PC-3 (cell line): ENCODE measurements at regions not wholly inside any gene's neighbourhood (a gene's known extent, or its start where the extent isn't known, plus 50 kb on each side); places are given as distances from the start of the nearest gene placed in this dataset.

ENCODE experiments used
- ATAC-seq: fragments of 200-7000 bp; cut with Tn5 transposase; 2 replicates; pipeline ENCODE4 v1.9.1; 2020; ENCODE audit warnings: mild to moderate bottlenecking, moderate library complexity
- BruUV-seq: library from RNA; stranded (reverse); fragments of 400-500 nt; replicated peaks from 2 replicates; lab custom pipeline; 2021; lab: Mats Ljungman, UMichigan
- CTCF ChIA-PET: fragments of 300-600 bp; sonication (Branson Sonifier 250); formaldehyde crosslinking; loops from one replicate; lab custom pipeline; 2022; ENCODE audit warnings: antibody characterized with exemption; lab: Charles Lee
- POLR2A ChIA-PET: fragments of 300-600 bp; sonication (Branson Sonifier 250); formaldehyde crosslinking; loops from one replicate; lab custom pipeline; 2022; ENCODE audit warnings: antibody characterized with exemption; ENCODE audit not compliant: unreplicated experiment; lab: Charles Lee
- DNase-seq: peaks from one replicate; pipeline ENCODE4 v3.0.0-alpha.2; 2015
- H2AFZ ChIP-seq: fragments of 300-600 bp; sonication (generic); 2 replicates; pipeline ENCODE4 v1.6.0; 2016; ENCODE audit warnings: antibody characterized with exemption, low read length
- H3F3A ChIP-seq: fragments of 300-600 bp; sonication (generic); one replicate; pipeline ENCODE4 v1.6.0; 2017; ENCODE audit warnings: antibody characterized with exemption, low read length, control low read depth, mild to moderate bottlenecking; ENCODE audit not compliant: unreplicated experiment
- H3K27ac ChIP-seq: fragments of 300-600 bp; sonication (generic); 2 replicates; pipeline ENCODE4 v1.5.1; 2016; ENCODE audit warnings: mild to moderate bottlenecking, low read length
- H3K27me3 ChIP-seq: fragments of 300-600 bp; sonication (generic); 2 replicates; pipeline ENCODE4 v1.6.1; 2016; ENCODE audit warnings: low read length, mixed read lengths
- H3K36me3 ChIP-seq: fragments of 300-600 bp; sonication (generic); 2 replicates; pipeline ENCODE4 v1.6.1; 2016; ENCODE audit warnings: low read depth, mixed run types, low read length, mixed read lengths
- H3K4me1 ChIP-seq: fragments of 300-600 bp; sonication (generic); 2 replicates; pipeline ENCODE4 v1.5.1; 2016; ENCODE audit warnings: low read length; ENCODE audit not compliant: insufficient read depth
- H3K4me2 ChIP-seq: fragments of 300-600 bp; sonication (generic); 2 replicates; pipeline ENCODE4 v1.6.0; 2016; ENCODE audit warnings: low read length
- H3K4me3 ChIP-seq: fragments of 300-600 bp; sonication (generic); 2 replicates; pipeline ENCODE4 v1.5.1; 2016; ENCODE audit warnings: mild to moderate bottlenecking, low read length, mixed read lengths
- H3K79me2 ChIP-seq: fragments of 300-600 bp; sonication (generic); 2 replicates; pipeline ENCODE4 v1.6.1; 2017; ENCODE audit warnings: low read length, mixed read lengths
- H3K9ac ChIP-seq: fragments of 300-600 bp; sonication (generic); 2 replicates; pipeline ENCODE4 v1.6.0; 2016; ENCODE audit warnings: mild to moderate bottlenecking, low read length
- H3K9me2 ChIP-seq: fragments of 300-600 bp; sonication (generic); replicated peaks from 2 replicates; pipeline ENCODE4 v1.6.1; 2016; ENCODE audit warnings: mixed run types, low read length, mixed read lengths
- H3K9me3 ChIP-seq: fragments of 300-600 bp; sonication (generic); 2 replicates; pipeline ENCODE4 v1.6.1; 2016; ENCODE audit warnings: low read length, mixed read lengths
- H4K20me1 ChIP-seq: fragments of 300-600 bp; sonication (generic); 2 replicates; pipeline ENCODE4 v1.6.1; 2016; ENCODE audit warnings: low read length, mixed read lengths
- EZH2 ChIP-seq: fragments of 300-600 bp; sonication (generic); IDR thresholded peaks from one replicate; pipeline ENCODE4 v1.6.1; 2017; ENCODE audit warnings: antibody characterized with exemption, mild to moderate bottlenecking, low read length; ENCODE audit not compliant: unreplicated experiment
- EZH2phosphoT487 ChIP-seq: fragments of 300-600 bp; sonication (generic); IDR thresholded peaks from 2 replicates; pipeline ENCODE4 v1.6.1; 2018; ENCODE audit warnings: mild to moderate bottlenecking, antibody characterized with exemption, low read length, borderline replicate concordance
- intact Hi-C: fragments of 100-400 bp; cut with micrococcal nuclease; formaldehyde crosslinking; loops from 2 replicates; pipeline ENCODE4 v1.9.0; 2023
- TF ChIP-seq, protein P1 (sequence below): fragments of 300-600 bp; sonication (generic); conservative IDR thresholded peaks from 2 replicates; pipeline ENCODE4 v1.5.1; 2017; ENCODE audit warnings: antibody characterized with exemption, low read depth, mild to moderate bottlenecking, low read length

- Histone ChIP-seq H2AFZ (no peak overlapping the region), H3K4me2 (no peak overlapping the region), H3K27me3 (no peaks in the 10 kb centered on the region), H4K20me1 (no peaks in the 10 kb centered on the region), H3F3A (no peaks in the 10 kb centered on the region), H3K4me1 (no peaks in the 10 kb centered on the region), H3K79me2 (no peaks in the 10 kb centered on the region), H3K4me3 (no peak overlapping the region), H3K9me2 (no peaks in the 10 kb centered on the region), H3K9me3 (no peaks in the 10 kb centered on the region), H3K27ac (no peak overlapping the region), H3K9ac (no peak overlapping the region), H3K36me3 (no peaks in the 10 kb centered on the region)
- no peak for ATAC-seq
- no TSS peak for BruUV-seq
- ChIA-PET POLR2A (no interaction called here), CTCF (no interaction called here)
- intact Hi-C loops: loop anchor here (5.0 kb wide), 1 partner anchor 89 kb away; the partner anchor contains the start of gene GLUL
- no peak for DNase-seq
- TF ChIP-seq, protein P1, sequence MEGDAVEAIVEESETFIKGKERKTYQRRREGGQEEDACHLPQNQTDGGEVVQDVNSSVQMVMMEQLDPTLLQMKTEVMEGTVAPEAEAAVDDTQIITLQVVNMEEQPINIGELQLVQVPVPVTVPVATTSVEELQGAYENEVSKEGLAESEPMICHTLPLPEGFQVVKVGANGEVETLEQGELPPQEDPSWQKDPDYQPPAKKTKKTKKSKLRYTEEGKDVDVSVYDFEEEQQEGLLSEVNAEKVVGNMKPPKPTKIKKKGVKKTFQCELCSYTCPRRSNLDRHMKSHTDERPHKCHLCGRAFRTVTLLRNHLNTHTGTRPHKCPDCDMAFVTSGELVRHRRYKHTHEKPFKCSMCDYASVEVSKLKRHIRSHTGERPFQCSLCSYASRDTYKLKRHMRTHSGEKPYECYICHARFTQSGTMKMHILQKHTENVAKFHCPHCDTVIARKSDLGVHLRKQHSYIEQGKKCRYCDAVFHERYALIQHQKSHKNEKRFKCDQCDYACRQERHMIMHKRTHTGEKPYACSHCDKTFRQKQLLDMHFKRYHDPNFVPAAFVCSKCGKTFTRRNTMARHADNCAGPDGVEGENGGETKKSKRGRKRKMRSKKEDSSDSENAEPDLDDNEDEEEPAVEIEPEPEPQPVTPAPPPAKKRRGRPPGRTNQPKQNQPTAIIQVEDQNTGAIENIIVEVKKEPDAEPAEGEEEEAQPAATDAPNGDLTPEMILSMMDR: no peak
Observed at GRCh38 chr1:182303778-182304177, 87.8 kb downstream of the GLUL start.

DNA sequence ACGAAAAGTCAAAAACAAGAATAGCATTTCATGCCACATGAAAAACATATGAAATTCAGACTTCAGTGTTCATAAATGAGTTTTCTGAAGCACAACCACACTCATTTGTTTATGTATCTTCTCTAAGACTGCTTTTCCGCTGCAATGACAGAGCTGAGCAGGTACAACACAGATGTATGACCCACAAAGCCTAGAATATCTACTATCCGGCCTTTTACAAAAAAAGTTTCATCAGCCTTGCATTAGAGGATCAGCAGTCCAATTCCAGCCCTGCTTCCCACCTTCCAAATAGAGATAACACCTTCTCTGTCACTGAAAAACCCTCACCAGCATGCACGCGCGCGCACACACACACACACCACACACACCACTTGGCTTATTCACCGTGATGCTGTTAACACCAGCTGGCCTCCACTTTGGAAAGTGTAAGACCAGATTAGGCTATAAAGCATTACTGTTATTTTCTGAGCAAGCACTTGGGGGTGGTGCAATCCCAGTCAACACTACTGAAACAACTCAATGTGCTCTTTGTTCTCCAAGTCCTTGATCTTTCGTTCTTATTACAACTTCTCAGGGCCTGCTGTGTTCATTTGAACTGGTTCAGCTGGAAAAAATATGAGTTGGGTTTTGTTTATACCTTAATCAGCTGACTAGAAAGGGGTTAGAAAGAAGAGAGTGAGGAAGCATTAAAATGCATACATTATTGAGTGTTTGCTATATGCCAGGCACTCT, 90.0 kb downstream of the GLUL start:
- no peak overlapping the region for H3K4me3 ChIP-seq
- BruUV-seq: no TSS peak
- no peaks in the 10 kb centered on the region for H3K79me2 ChIP-seq
- no peaks in the 10 kb centered on the region for H3K27me3 ChIP-seq
- no peaks in the 10 kb centered on the region for H3K36me3 ChIP-seq
- H3K9me2 ChIP-seq: no peaks in the 10 kb centered on the region
- ATAC-seq (peak; percentile 33; the same call in 1 of the 2 replicates), DNase-seq (no peak)
- intact Hi-C loops: loop anchor here (5.0 kb wide), 1 partner anchor 91 kb away; the partner anchor contains the start of gene GLUL
- H3K4me1 ChIP-seq: no peaks in the 10 kb centered on the region
- no peaks in the 10 kb centered on the region for H4K20me1 ChIP-seq
- no peaks in the 10 kb centered on the region for H3F3A ChIP-seq
- no peak overlapping the region for H3K27ac ChIP-seq
- H3K9me3 ChIP-seq: no peaks in the 10 kb centered on the region
- ChIA-PET POLR2A (no interaction called here), CTCF (interaction anchor here (0.6 kb wide), 1 partner anchor 93 kb away, joined by 4 read pairs; no protein-coding TSS in a partner anchor)
- TF ChIP-seq, protein P1: no peak
- TF ChIP-seq EZH2 (no peak), EZH2phosphoT487 (no peak)
- H3K4me2 ChIP-seq: no peak overlapping the region
- H3K9ac ChIP-seq: no peak overlapping the region
- H2AFZ ChIP-seq: no peak overlapping the region

DNA sequence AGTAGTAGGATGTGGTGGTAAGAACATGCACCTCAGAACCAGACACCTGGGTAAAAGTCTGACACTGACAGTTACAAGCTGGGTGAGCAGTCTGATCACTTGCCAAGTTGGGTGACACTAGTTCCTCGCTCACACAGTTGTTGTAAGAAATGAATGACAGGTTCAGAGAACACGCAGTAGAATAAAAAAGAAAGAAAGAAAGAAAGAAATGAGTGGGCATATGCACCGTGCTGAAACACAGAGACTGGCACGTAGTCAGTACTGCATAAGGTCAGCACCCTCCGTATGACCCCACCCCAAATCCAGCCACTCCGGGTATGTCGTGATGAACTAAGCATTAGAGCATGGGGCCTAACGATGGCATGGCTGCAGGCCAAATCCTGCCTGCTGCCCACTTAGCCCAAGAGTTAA, 90.6 kb downstream of the GLUL start:
- Histone ChIP-seq H3F3A (no peaks in the 10 kb centered on the region), H3K27ac (no peak overlapping the region), H3K4me2 (no peak overlapping the region), H3K79me2 (no peaks in the 10 kb centered on the region), H3K9ac (no peak overlapping the region), H3K9me2 (no peaks in the 10 kb centered on the region), H3K27me3 (no peaks in the 10 kb centered on the region), H2AFZ (no peak overlapping the region), H3K4me1 (no peaks in the 10 kb centered on the region), H3K9me3 (no peaks in the 10 kb centered on the region), H4K20me1 (no peaks in the 10 kb centered on the region), H3K4me3 (no peak overlapping the region), H3K36me3 (no peaks in the 10 kb centered on the region)
- intact Hi-C loops: loop anchor here (5.0 kb wide), 1 partner anchor 91 kb away; the partner anchor contains the start of gene GLUL
- CTCF ChIA-PET: no interaction called here
- no TSS peak for BruUV-seq
- TF ChIP-seq EZH2phosphoT487 (no peak), EZH2 (no peak)
- TF ChIP-seq, protein P1: no peak
- ATAC-seq: no peak
- POLR2A ChIA-PET: no interaction called here
- no peak for DNase-seq
